ENCODE measurements at regions not wholly inside any gene's neighbourhood (a gene's known extent, or its start where the extent isn't known, plus 50 kb on each side); places are given as distances from the start of the nearest gene placed in this dataset.

DNA sequence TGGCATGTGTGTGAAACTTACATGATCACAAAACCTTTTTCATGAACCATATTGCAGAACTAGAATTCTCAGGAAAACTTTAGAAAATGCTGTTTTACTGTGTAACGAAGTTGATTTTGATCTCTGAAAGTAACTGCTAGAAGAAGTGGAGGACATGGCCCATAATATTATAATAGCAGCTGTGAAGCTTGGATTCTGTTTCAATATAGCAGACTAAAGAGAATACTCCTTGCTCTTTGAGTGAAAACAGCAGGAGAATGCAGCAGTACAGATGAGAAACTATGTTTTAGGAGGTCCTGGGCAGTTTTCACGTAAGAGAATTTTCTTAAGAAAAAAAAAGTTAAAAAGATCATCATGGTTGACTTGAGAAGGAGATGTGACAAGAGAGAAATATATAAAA is 76.7 kb upstream of the POU2AF2 start:
- Histone ChIP-seq H3K4me3 (no peak overlapping the region), H3K27me3 (replicated peaks) (no peaks in the 10 kb centered on the region), H3K36me3 (no peaks in the 10 kb centered on the region), H3K9me3 (replicated peaks) (no peaks in the 10 kb centered on the region), H3K27ac (no peak overlapping the region), H3K4me1 (replicated peaks) (no peaks in the 10 kb centered on the region)
- DNase-seq (ENCODE audit: low read depth in 1 of 2, low spot score in 2 of 2), result no peak

DNA sequence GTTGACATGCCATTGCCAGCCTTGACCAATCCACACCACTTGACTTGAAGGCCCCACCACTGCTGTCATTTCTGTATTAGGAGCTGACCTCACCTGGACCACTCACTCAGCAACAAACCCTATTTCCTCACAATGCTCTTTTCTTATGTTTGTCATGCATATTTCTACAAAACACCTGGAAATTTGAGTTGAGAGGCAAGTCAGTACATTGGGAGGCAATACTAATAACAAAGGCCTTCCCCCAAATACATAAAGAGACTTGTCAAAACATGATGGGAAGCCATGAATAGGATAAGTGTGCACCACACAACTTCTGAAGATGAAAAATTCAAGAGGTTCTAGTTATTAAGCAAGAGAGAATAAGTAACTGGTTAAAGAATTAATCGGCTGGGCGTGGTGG is 77.9 kb upstream of the POU2AF2 start:
- Histone ChIP-seq H3K4me1 (replicated peaks) (no peaks in the 10 kb centered on the region), H3K4me3 (no peak overlapping the region), H3K36me3 (no peaks in the 10 kb centered on the region), H3K9me3 (replicated peaks) (no peaks in the 10 kb centered on the region), H3K27me3 (replicated peaks) (no peaks in the 10 kb centered on the region), H3K27ac (no peak overlapping the region)
- no peak for DNase-seq (ENCODE audit: low read depth in 1 of 2, low spot score in 2 of 2)

DNA sequence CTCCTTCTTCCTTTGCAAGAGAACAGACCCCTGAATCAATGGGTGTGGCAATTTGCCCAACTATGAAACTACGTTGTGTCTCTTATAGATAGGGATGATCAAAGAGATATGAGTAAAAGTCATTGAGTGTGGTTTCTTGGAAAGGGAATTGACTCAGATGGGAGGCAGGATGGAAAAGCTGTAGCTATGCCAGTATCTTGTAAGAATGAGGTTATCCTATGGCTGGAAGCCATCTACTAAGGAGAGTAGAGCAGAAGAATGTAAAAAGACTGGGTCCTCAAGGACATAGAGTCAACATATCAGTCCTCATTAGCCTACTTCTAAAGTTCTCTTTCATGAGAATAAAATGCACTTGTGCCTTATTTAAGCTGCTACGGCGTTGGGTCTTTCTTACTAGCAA is 78.9 kb upstream of the POU2AF2 start:
- Histone ChIP-seq H3K27ac (no peak overlapping the region), H3K9me3 (replicated peaks) (no peaks in the 10 kb centered on the region), H3K4me3 (no peak overlapping the region), H3K4me1 (replicated peaks) (no peaks in the 10 kb centered on the region), H3K36me3 (no peaks in the 10 kb centered on the region), H3K27me3 (replicated peaks) (no peaks in the 10 kb centered on the region)
- DNase-seq (ENCODE audit: low read depth in 1 of 2, low spot score in 2 of 2), result no peak

DNA sequence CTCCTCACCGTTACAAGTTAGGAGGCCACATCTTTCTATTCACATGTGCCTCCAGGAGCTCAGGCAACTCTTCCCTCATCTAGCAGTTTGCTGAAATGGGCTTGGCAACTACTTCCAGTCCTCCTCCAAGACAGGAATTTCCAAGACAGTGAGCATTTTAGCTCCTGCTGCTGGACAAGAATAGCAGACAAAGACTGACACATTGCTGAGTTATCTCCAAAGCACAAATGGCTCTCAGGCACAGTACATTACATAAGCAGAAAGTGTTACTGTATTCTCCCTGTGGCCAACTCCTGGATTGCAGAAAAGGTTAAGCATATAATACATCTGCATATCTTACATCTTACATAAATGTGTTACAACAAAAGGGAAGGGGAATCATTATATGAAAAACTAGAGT is 83.2 kb upstream of the POU2AF2 start:
- H3K27ac ChIP-seq, result no peak overlapping the region
- H3K4me1 ChIP-seq (replicated peaks), result no peaks in the 10 kb centered on the region
- no peaks in the 10 kb centered on the region for H3K9me3 ChIP-seq (replicated peaks)
- no peaks in the 10 kb centered on the region for H3K36me3 ChIP-seq
- no peak overlapping the region for H3K4me3 ChIP-seq
- DNase-seq (ENCODE audit: low read depth in 1 of 2, low spot score in 2 of 2), result no peak
- no peaks in the 10 kb centered on the region for H3K27me3 ChIP-seq (replicated peaks)

DNA sequence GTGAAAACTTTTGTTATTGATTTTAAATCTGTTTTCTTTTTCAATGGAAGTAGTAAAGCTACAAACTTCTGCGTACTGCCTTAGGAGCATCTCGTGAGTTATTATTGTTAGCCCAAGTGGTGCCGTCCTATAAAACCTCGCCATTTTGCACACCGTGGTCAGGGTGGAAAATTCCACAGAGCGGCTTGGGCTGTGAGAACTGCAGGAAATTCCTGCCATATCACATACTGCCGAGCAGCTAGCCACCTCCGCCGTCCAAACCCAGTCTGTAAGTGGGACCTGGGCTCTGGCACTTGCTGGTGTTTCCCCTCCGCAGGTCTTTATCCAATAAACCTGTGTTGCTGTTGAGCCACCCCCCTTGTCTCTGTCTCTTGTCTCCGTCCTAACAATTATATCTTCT is 88.0 kb upstream of the POU2AF2 start:
- Histone ChIP-seq H3K36me3 (no peaks in the 10 kb centered on the region), H3K4me1 (replicated peaks) (no peaks in the 10 kb centered on the region), H3K4me3 (no peak overlapping the region), H3K9me3 (replicated peaks) (no peaks in the 10 kb centered on the region), H3K27ac (no peak overlapping the region), H3K27me3 (replicated peaks) (no peaks in the 10 kb centered on the region)
- DNase-seq (ENCODE audit: low read depth in 1 of 2, low spot score in 2 of 2), result no peak

DNA sequence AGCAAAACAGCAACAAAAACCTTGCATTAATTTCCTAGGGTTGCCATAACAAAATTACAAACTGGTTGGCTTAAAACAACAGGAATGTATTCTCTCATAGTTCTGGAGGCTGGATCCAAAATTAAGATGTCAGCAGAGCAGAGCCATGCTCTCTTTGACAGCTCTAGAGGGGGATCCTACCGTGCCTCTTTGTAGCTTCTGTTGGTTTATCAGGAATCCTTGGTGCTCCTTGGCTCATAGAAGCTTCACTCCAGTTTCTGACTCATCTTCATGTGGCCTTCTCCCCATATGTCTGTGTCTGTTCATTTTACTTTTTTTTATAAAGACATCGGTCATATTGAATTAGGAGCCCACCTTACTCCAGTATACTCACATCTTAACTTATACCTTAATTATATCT is 90.5 kb upstream of the POU2AF2 start:
- H3K4me3 ChIP-seq, result no peak overlapping the region
- no peaks in the 10 kb centered on the region for H3K27me3 ChIP-seq (replicated peaks)
- no peaks in the 10 kb centered on the region for H3K9me3 ChIP-seq (replicated peaks)
- no peaks in the 10 kb centered on the region for H3K4me1 ChIP-seq (replicated peaks)
- no peak for DNase-seq (ENCODE audit: low read depth in 1 of 2, low spot score in 2 of 2)
- H3K27ac ChIP-seq, result no peak overlapping the region
- no peaks in the 10 kb centered on the region for H3K36me3 ChIP-seq

DNA sequence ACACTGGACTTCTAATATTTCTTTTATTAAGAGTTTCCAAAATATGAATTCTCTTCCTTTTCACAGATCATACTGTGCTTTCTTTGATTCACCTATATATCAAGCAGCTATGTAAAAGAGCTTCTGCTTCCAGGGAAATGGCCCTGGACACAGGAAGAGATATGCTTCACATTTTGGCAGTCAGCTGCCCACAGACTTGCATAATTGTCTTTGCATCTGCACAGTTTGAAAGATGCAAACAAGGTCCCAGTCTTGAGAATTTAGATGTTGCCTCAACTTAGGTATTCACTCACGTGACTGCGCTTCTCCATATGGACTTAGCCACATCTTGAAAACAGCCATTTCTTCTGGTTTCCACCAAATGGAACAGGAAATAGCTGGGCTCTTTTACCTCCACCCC is 92.3 kb upstream of the POU2AF2 start:
- no peaks in the 10 kb centered on the region for H3K27me3 ChIP-seq (replicated peaks)
- no peak overlapping the region for H3K27ac ChIP-seq
- no peaks in the 10 kb centered on the region for H3K9me3 ChIP-seq (replicated peaks)
- no peaks in the 10 kb centered on the region for H3K4me1 ChIP-seq (replicated peaks)
- DNase-seq (ENCODE audit: low read depth in 1 of 2, low spot score in 2 of 2), result no peak
- H3K36me3 ChIP-seq, result no peaks in the 10 kb centered on the region
- H3K4me3 ChIP-seq, result no peak overlapping the region

DNA sequence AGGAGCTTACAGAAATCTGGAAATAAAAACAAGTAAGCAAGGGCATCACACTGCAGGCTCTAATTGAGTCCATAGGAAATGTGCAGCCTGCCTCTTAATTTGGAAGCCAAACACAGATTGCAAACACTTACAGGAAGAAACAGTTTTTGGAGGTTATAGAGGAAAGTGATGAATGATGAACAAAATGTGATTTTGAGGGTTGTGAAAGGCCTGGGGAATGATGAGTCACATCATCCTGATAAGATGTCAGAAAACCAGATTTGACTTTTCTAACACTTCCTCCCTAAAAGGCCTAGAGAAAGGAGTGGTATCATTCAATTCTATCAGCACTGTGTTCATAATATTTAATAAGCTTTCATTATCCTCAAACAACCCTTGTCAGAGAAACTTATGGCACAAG is 96.6 kb upstream of the POU2AF2 start:
- H3K36me3 ChIP-seq, result no peaks in the 10 kb centered on the region
- no peak overlapping the region for H3K4me3 ChIP-seq
- H3K4me1 ChIP-seq (replicated peaks), result no peaks in the 10 kb centered on the region
- no peak for DNase-seq (ENCODE audit: low read depth in 1 of 2, low spot score in 2 of 2)
- no peak overlapping the region for H3K27ac ChIP-seq
- H3K9me3 ChIP-seq (replicated peaks), result no peaks in the 10 kb centered on the region
- no peaks in the 10 kb centered on the region for H3K27me3 ChIP-seq (replicated peaks)

DNA sequence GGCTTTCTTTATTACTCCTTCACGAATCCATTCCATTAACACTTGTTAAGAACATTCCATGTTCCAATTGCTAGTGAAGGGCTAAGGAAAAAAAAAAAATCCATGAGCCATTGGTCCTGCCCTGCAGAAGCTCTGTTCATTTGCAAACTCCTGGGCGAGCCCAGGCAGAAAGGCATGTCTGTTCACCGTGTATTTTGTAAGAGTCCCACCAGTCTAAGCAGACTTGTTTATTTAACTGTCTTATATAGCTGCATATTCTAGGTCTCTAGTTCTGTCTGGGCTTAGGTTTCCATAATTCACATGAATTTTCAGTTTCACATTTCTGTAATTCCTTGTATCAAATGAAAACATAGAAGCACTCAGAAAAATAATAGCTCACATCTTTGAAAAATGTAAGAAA is 97.4 kb upstream of the POU2AF2 start:
- Histone ChIP-seq H3K27ac (no peak overlapping the region), H3K27me3 (replicated peaks) (no peaks in the 10 kb centered on the region), H3K9me3 (replicated peaks) (no peaks in the 10 kb centered on the region), H3K4me3 (no peak overlapping the region), H3K36me3 (no peaks in the 10 kb centered on the region), H3K4me1 (replicated peaks) (no peaks in the 10 kb centered on the region)
- no peak for DNase-seq (ENCODE audit: low read depth in 1 of 2, low spot score in 2 of 2)

DNA sequence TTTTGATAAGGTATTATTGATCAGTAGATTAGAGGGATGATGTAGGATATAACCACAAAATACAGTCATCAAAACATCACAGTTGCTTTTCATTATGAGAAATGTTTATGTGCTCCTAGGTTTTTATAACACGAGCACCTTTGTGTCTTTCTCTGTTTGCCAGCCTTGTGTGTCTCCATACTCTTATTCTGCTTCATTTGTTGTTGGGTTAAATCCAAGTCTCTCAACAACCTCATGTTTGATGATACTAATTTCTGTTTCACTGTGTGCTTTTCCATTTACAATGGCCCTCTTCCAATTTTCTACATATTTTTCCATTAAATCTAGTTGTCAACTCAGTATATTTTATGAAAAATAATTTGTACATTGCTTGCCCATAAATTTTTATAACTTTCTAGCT is 107.7 kb upstream of the POU2AF2 start:
- Histone ChIP-seq H3K27me3 (replicated peaks) (no peaks in the 10 kb centered on the region), H3K4me3 (no peak overlapping the region), H3K27ac (no peak overlapping the region), H3K4me1 (replicated peaks) (no peaks in the 10 kb centered on the region), H3K36me3 (no peaks in the 10 kb centered on the region), H3K9me3 (replicated peaks) (no peaks in the 10 kb centered on the region)
- no peak for DNase-seq (ENCODE audit: low read depth in 1 of 2, low spot score in 2 of 2)

DNA sequence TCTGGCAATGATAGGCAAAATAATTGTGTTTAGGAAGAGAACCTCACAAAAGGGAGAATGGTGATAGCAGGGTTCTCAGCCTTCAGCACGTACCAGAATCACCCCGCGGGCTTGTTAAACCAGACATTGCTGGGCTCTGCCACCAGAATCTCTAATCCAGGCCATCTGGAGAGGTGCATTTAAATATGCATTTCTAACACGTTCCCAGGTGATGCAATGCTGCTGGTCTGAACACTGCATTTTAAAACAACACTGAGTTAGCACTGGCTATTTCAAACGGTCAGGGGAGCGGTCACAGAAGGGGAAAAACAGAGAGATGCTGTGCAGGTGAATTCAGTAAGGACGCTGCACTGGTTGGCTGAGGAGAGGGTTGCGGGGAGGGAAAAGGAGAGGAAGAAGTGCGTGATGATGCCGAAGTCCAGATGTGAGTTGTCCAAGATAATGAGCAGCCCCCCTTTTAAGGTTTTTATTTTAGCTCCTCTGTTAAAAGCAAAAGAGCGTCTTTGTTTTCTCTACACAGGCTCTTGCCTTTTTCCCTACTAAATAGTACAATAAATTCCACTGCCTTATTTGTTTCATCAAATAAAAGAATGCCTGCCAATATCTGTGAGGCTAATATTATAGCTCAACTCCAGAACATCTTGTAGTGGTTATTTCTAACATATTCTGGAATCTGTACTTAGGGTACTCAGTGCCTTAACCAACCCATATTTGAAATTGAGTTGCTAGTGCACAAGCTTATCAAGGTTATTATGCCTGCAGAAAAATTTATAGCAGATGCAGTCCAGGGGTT is 109.6 kb upstream of the POU2AF2 start:
- Histone ChIP-seq H3K27ac (no peak overlapping the region), H3K4me1 (replicated peaks) (no peaks in the 10 kb centered on the region), H3K4me3 (no peak overlapping the region), H3K27me3 (replicated peaks) (no peaks in the 10 kb centered on the region), H3K9me3 (replicated peaks) (no peaks in the 10 kb centered on the region), H3K36me3 (no peaks in the 10 kb centered on the region)
- DNase-seq (ENCODE audit: low read depth in 1 of 2, low spot score in 2 of 2), result no peak

DNA sequence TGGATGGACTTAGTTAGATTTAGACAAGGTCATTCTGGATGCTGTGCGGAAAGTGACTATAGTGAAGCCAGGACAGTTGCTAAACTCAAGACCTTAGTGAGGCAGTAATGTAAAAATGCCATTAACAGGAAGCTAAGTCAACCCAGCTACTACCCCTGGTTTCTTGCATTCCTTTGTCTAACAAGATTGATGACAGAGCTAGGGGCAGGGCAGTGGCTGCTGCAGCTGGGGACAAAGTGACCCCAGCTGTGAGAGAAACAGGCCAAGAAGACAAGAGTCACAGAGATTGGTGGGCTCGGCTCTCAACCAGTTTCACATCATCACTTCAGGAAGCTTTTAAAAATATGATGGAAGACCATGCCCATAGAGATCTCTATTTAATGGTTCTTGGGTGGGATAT is 110.4 kb upstream of the POU2AF2 start:
- no peaks in the 10 kb centered on the region for H3K4me1 ChIP-seq (replicated peaks)
- H3K4me3 ChIP-seq, result no peak overlapping the region
- no peaks in the 10 kb centered on the region for H3K36me3 ChIP-seq
- no peak for DNase-seq (ENCODE audit: low read depth in 1 of 2, low spot score in 2 of 2)
- no peaks in the 10 kb centered on the region for H3K9me3 ChIP-seq (replicated peaks)
- H3K27me3 ChIP-seq (replicated peaks), result no peaks in the 10 kb centered on the region
- no peak overlapping the region for H3K27ac ChIP-seq

DNA sequence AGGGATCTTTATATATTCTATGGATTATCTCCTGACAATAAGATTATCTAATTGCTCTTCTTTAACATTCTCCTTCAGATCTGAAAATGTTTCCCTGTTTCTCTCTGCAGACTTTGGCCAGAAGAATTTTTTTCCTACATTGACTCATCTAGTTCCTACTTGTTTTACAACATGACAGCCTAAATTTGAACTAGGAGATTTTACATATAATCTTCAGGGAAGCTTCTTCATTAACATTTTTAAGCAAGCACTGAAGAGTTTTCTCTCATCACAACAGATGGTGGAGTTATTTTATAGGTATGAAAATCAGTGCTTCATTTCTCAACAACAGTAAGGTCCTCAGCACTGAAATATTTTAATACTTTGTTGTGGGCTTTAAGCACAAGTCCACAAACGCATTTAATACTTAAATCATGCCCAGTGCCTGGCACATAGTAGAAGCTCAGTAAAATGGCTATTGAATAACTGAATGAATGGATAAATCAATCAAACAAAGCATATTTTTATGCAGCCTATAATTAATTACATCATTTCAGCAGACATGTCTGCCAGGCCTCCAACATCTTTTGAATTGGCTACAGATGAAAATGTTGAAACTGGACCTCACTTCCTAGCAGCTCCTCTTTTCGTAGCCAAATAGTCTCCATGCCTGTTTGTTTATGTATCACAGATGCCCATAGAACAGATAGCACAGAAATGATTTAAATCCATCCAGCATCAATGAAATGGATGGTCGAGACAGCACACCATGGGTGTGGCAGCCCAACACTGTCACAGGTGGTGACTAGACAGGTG is 117.3 kb upstream of the POU2AF2 start:
- Histone ChIP-seq H3K4me3 (no peak overlapping the region), H3K27ac (no peak overlapping the region), H3K36me3 (no peaks in the 10 kb centered on the region), H3K27me3 (replicated peaks) (no peaks in the 10 kb centered on the region), H3K4me1 (replicated peaks) (no peaks in the 10 kb centered on the region), H3K9me3 (replicated peaks) (no peaks in the 10 kb centered on the region)
- no peak for DNase-seq (ENCODE audit: low read depth in 1 of 2, low spot score in 2 of 2)

DNA sequence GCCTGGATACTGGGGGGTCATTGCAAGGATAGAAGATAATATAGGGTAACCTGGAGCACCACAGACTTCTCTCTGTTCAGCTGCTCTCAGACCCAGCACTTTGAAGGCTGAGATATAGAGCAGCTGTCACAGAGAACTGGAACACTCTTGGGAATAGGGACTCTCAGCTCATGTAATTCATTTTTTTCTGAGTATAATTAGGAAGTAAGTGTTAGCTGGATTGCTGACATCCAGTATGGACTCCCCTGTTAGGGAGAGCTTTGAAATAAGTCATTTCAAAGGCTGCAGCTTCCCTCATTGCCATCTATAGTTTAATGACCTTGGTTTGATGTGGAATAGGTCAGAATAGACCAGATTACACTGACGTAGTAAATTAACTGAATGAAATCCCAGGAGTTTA is 120.8 kb upstream of the POU2AF2 start:
- Histone ChIP-seq H3K36me3 (no peaks in the 10 kb centered on the region), H3K9me3 (replicated peaks) (no peaks in the 10 kb centered on the region), H3K27me3 (replicated peaks) (no peaks in the 10 kb centered on the region), H3K4me3 (no peak overlapping the region), H3K4me1 (replicated peaks) (no peaks in the 10 kb centered on the region), H3K27ac (no peak overlapping the region)
- DNase-seq (ENCODE audit: low read depth in 1 of 2, low spot score in 2 of 2), result no peak

Data from SJSA1 (cell line).